NOMO-1 treated with DMSO at 0.1 percent for 48 hours (cell line): ENCODE measurements at regions not wholly inside any gene's neighbourhood (a gene's known extent, or its start where the extent isn't known, plus 50 kb on each side); places are given as distances from the start of the nearest gene placed in this dataset.
A peak's percentile ranks its signal among the peaks of the same experiment; 100 is the strongest.

Source experiments
- DNase-seq: peaks from one replicate; lab custom pipeline; 2025; ENCODE audit not compliant: unreplicated experiment; lab: John Stamatoyannopoulos, UW

DNA sequence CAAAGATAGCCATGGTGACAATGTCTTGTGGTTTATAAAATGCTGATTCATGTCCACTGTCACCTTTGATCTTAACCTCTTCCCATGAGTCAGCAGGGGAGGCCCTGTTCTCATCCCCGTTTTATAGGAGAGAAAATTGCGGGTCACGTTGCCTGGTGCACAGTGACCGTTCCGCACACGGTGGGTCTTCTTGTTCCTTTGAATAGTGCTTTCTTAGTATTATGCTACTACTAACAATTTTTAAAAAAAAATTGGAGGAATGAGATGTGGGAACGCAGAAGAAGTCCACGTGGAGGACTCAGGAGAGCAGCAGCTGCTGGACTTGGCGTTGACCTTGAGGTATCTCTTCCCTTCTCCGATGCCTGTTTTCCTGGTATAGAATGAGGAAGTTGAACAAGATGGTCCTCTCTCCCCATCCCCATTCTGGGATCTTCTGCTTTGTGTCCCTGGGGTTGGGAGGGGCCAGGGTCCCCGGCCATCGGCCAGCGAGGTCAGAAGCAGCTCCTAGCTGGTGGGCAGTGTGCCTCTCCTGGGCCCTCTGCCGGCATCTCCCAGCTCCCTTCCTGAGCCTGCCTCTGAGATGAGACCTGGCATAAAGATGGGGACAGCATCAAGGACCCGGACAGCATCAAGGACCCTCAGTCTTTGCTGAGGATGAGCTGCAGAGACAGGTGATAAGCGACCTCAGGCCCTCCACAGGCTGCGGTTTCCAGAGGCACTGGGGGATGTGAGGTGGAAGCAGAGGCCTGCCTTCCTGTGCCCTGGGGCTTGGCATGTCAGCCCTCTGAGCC, 143.9 kb downstream of the C9orf50 start:
- DNase-seq, result no peak

DNA sequence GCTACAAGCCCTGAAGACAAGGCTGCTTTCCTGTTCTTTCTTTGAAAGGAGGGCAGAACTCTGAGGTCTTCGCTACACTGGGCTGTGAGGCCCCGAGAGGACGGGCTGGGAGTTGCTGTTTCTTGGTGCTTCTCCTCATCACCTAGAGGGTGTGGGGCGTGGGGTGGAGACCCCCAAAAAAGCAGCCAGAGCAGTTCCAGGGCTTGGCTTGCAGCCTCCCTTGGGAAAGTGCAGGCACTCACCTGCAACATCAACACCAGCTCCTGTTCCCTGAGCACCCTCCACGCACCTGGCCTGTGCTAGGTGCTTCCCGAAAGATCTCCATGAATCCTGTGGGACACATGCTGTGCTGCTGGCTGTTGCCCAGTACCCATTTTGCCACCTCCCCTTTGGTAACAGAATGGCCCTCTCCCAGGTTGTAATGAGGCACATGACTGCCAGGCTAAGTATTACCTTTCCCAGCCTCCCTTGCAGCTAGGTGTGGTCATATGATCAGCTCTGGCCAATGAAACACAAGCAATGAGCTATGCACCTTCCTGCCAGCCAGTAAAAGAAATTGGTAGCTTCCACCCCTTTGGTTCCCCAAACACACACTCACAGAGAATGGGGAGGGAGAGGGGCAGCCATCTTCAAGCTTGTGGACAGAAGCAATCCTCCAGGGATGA, 146.0 kb downstream of the C9orf50 start:
- no peak for DNase-seq

DNA sequence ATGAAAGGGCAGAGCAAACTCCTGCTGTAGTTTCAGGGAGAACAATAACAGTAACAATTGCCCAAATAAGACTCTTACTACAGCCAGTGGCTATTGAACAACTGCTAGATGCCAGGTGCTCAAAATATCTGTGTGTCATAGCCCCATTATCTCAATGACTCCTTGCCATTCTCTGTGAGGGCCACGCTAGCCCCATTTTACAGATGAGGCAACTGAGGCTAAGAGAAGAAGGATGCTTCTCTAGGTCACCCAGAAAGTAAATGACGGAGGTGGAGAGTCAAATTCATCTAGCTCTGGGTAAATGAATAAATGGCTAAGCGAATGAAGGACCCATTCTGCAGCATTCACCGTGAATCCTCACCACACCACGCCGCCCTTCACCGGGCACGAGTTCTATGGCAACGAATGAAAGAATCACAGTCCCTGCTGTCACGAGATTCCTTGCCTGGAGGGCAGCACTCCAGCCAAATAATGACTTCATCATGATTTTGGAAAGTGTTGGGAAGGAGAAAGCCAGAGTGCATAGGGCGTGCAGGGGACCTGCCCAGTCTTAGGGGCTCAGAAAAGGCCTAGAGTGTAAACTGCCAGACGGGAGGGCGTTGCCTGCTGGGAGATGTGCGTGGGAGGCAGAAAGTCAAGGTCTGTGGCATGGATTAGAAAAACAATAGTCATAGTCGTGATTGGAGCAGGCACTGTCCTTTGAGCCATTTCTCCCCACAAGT, 147.2 kb downstream of the C9orf50 start:
- no peak for DNase-seq

DNA sequence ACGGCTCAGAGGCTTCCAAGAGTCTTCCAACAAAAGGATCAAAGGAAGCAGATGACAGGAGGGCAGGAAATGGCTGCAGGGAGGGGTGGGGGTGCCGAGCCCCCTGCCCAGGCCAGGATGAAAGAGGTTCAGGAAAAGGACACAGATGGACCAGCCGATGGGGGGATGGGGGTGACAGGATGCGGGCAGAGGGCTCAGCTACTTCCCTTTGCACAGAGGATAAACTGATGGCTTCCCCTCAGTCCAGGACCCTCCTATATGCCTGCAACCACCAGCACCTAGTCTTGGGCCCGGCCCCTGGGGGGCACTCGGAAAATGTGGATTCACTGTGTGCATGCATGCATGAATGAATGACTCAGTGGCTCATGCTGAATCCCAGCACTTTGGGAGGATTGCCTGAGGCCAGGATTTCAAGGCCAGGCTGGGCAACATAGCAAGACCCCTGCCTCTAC, 148.2 kb downstream of the C9orf50 start:
- no peak for DNase-seq

DNA sequence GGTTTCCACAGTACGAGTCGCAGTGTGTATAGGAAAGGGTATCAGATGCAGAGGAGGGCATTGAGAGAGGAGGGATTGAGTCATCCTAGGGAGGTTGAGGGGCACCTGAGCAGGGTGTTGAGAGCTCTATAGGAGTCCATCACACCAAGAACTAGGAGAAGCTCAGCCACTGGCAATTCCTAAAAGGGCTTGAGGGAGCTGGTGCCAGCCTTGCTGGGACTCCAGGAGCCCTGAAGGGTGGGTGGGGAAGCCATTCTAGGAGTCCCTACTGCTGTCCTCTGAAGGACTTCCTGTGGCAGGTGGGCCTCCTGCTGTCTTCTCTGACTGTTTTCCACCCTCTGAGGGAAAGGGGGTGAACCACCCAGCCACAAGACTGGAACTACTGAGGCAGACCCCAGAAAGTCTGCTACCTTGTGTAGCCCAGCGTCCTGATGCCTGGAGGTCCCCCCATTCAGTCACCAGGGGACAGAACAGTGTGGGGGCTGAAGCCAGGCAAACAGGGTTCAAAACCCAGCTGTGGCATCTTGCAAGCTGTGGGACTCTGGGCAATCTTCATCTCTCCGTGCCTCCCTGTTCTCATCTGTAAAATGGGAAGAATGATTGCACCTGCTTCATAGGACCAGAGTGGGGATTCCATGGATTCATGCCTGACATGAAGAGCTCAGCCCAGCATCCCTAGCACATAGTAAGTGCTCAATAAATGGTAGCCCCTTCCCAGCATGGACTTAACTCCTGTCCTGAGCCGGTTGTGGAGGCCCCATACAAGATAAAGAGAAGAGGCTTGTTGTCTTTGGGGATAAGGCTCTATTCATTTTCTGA, 149.5 kb downstream of the C9orf50 start:
- DNase-seq, result no peak

DNA sequence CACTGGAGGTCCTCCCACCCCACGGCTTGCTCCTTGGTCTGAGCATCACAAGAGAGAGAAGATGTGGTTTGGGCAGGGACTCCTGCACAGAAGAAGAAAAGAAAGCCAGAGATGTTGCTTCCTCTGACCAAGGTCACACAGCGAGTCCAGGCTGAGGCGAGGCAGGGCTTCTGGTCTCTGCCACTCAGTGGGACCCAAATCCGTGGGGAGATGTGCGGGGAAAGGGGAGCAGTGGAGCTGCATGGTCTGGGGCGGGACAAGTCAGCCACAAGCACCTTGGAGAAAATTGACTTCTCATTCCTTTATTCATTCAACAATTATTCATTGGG, 150.9 kb downstream of the C9orf50 start:
- DNase-seq, result no peak

DNA sequence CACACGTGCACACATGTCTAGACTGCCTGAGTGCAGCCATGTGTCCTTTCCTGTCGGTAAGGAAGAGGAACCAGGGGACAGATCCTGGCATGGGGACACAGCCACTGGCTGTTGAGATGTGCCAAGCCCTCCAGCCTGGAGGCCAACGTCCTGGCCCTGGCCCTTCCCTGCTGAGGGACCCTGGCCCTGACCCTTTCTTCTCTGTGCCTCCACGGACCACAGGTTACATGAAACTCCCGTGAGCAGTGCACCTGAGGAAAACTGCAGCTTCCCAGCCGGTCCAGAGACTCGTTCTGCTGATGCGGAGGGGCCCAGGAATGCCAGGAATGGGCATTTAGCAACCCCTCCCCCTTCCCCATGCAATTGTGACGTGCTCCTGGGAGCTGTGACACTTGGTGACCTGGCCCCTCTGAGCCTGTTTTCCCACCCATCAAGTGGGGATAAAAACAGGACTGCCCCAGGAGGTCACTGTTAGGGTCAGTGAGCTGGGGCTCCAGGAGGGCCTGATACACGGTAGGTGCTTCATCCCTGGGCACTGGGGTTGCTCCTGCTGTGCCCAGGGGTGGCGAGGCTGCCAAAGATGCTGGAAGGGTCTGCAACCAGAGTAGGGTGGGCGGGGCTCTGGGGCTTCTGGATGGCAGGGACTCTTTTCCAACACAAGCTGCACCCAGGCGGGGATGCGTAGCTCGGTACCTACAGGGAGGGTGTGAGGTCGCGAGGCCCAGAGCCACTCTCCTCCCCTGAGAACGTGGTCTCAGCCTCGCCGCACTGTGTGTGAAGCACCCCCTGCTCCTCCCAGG, 151.5 kb downstream of the C9orf50 start:
- no peak for DNase-seq

DNA sequence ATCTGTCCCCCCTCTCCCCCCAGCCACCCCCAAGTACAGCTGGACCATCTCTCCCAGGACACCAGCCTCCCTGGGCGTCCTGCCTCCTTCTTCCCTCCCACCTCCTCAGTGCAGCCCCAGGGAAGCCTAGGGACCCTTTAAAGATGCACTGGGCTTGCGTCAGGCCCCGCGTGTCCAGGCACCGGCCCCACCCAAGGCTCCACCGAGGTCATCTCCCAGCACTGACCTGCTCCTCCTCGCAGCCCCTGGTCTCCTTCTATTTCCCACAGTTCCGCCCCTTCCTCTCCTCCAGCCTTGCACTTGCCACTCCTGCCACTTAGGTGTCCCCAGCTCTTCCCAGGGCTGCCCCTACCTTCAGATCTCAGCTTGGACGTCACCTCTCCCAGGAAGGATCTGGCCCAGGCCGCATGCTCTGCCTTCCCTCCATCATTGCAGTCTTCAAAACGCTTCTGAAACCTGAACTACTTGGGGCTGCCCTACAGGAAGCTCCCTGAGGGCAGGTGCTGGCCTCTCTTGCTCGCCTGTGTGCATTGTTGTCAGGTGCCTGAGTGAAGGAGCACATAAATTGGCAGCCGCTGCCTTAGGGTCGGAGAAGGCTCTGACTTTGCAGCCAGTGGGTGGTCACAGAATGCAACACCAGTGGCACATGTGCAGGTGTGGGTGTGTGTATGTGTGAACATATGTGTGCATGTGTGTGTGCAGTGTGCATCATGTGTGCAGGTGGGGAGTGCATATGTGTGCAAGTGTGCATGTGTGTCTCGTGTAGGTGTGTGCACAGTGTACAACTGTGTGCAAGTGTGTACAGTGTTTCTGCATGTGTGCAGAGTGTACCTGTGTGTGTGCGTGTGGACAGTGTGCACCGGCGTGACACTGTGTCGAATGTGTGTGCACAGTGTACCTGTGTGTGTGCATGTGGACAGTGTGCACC, 152.9 kb downstream of the C9orf50 start:
- DNase-seq, result no peak

DNA sequence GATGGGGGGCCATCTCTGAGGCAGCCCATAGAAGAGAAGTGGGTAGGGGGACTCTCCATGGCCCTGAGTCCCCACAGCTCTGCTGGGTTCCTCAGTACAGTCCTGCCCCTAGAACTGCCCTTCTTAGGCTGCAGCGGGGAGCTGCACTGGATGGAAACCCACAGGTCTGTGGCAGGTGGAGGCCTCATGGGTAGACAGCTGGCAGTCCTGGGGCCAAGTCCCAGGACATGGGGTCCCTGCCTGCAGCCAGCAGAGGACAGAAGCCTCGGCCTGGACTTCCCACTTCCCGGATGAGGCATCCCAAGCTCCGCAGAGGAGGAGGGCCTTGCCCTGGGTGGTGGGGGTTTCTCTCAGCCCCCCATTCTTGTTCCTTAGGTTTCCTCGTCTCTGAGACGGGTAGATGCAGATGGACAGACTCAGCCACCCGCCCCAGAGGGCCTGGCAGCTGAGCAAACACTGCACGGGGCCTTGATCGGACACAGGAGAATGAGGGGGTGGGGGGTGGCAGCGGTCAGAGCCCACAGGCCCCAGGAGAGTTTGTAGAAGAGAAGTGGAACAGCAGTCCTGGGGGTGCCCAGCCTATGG, 153.8 kb downstream of the C9orf50 start:
- DNase-seq, result no peak

DNA sequence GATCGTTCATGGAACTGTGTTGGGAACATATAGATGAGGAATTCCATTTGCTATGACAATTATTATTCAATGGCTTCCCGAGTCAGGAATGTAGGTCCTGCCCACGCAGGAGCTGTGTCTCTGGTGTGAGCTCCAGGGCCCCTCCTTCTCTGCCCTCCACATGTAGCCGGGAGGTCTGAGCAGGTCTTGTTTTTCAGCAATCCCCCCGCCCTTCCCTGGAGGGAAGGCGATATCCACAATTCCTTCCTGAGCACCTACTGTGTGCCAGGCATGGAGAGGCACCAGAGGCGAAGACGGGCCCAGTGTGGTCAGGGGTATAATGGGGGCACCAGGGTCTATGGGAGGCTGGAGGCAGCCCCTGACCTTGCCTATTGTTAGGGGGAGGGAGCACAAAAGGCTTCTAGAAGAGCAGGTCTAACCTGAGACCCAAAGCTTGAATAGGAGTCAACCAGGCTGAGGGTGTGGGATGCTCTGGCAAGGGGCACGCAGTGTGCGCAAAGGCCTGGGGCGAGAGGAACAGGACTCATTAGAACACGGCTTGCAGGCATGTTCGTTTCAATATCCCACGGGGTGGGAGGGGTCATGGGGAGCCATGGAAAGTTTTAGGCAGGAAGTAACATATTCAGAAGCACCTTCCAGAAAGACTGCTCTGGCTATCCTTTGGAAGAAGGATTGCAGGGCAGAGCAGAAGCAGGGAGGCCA, 154.9 kb downstream of the C9orf50 start:
- no peak for DNase-seq

DNA sequence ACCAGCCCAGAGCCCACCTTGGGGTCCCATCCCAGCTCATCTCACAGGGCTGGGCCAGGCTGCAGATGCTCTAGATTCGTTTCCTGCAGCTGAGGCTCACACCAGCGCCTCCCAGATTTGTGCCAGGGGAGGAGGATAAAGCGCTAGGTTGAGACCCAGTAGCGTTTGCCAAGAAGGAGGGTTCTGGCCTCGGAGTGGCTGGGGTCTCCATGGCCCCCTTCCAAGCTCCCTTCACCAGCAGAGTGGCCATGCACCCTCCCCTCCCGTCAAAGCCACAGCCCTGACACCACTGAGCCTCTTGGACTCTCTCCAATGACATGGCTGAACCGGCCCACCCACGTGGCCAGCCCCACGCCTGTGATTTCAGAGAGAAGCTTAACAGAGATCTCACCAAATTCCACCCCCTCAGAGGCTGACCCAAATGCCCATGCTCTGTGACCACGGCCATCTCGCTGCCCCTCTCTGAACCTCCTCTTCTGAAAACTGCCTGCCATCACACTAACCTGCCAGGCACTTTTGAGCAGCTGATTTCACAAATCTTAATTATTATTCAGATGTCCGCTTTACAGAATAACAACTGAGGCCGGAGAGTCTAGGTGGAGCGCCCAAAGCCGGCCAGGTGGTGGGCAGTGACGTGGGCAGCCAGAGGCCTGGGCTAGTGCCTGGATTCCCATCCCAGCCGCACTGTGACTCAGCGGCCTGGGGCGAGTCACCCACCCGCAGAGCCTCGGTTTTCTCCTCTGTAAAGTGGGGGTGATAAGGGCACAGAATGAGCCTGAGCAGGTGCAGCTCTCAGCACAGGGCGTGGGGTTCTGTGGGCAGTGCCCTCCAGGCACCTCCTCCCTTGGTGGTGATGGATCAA, 155.7 kb downstream of the C9orf50 start:
- no peak for DNase-seq

DNA sequence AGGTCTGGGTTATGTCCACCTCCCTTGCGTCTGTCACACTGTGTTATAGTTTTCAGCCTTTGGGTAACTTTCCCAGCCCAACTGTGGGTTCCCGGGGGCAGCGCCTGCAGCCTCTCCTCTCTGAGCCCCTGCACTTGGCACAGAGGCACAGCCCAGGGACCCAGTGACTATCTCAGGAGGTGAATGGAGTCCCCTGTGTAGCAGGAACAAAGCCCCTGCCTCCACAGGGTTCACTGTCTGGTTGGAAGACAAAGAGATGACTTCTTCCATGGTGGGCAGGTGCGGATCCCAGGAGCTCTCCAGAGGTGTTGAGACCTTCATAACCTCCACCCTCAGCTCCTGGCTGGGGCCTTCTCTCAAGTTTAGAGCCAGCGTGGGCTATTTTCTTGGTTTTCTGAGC, 156.9 kb downstream of the C9orf50 start:
- no peak for DNase-seq

DNA sequence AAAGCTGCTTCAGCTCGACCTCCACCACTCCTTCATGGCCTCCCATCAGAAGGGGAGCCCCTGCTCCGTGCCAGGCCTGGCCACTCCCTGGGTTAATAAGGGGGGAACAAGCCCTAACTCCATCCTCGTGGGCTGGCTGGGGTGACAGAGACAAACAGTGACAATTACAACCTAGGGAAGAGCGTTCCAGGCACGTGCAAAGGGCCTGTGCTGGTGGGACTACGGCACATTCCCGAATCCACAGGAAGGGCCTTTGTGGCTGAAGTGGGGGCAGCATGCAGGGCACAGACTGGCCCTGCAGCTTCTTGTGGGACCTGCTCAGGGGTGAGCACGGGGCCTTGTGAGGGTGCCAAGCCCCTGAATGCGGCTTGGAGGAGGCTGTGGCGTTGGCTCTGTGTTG, 157.4 kb downstream of the C9orf50 start:
- no peak for DNase-seq

DNA sequence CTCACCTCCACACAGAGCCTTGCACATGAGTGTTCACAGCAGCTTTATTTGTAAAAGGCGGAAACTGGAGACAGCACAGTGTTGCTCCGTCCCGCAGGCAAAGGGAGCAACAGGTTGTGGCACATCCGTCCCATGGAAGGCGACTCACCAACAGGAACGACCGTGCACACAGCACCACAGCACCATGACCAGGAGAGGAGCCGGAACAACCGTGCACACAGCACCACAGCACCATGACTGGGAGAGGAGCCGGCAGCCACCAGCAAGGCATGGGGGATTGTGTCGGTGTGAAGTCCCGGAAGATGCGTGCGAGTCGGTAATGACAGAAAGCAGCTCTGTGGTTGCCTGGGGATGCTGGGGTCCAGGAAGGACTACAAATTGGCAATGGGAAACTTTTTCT, 158.5 kb downstream of the C9orf50 start:
- DNase-seq, result no peak

DNA sequence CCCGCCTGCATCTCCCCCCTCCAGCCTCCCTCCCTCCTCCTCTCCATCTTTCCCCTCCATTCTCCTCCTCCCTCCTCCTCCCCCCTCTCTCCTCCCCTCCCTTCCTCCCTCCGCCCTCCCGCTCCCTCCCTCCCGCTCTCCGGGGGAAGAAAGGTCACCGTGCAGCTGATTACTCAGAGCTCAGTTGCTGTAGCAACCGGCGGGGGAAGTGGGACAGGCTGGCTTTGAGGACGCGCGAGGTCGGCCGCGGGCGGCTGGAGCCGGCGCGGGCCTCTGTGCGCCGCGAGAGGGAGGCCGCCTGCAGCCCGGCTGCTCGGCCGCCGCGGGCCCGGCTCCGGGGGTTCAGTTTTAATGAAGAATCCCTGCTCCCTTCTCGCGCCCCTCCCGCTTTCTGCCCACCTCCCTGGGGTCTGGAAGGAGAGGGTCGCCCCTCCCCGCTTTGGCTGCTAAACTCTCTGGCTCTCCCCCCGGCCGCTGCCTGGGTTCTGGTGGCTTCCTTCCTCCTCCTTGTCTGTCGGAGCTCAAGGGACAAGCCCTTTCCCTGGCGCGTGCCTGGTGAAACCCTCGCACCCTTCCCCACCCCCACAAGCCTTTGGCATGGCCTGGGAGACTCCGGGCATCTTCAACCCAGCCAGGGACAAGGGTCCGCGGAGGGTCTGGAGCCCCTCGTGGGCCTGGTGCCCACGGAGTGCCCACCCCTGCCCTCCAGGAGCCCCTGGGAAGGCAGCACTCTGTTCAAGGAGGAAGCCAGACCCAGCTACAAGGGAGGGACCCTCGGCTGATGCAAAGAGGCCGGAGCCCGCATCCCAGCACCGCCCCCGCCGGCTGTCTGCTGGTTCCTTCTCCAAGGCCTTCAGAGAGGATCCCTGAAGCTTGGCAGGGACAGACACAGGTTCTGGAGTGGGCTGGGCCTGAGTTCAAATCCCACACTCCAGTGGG, 160.3 kb downstream of the C9orf50 start:
- peak; percentile 95 for DNase-seq

DNA sequence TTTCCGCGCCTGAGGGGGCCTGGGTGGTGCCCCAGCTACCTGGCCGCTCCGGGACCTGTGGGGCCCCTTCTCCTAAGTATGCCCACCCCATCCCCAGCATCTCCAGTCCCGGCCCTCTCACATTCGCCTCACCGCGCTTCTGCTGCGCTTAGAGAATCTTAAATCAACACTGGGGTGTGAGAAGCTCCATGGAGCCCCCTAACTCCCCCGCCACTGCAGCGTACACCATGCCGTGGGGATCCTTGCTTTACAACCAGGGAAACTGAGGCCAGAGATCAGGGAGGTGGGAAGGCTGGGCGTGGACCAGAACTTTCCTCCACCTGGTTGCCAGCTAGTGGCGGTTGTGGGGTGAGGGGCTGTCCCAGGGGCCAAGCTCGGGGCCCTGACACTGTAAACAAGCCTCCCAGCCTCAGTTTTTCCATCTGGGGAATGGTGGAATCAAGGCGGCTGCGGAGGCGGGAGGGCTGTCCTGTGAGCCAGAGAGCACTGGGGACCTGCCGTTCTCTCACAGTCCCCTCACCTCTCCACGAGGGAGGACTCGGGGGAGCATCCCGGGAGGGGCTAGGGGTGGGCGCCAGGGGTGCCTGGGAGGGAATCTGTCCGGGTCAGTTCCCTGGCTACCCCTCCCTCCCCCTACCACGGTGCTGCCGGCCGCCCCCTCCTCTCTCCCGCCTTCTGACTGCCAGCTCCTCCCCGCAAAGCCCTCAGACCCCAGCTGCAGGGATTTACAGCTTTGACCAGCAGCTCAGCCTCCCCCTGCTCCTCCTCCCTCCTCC, 161.2 kb downstream of the C9orf50 start:
- DNase-seq, result no peak
